H1 (cell line): ENCODE measurements at regions not wholly inside any gene's neighbourhood (a gene's known extent, or its start where the extent isn't known, plus 50 kb on each side); places are given as distances from the start of the nearest gene placed in this dataset.

Source experiments
- CTCF ChIA-PET: fragments of 300-600 bp; sonication (Branson Sonifier 250); formaldehyde crosslinking; loops from one replicate; lab custom pipeline; 2021; ENCODE audit not compliant: partially characterized antibody; lab: Charles Lee
- POLR2A ChIA-PET: fragments of 300-600 bp; sonication (Branson Sonifier 250); formaldehyde crosslinking; loops from one replicate; lab custom pipeline; 2021; ENCODE audit warnings: inconsistent platforms; ENCODE audit not compliant: partially characterized antibody; lab: Charles Lee
- DNase-seq, 2 experiments: peaks; one replicate each; pipeline versions ENCODE4 v3.0.0 to v3.0.0-alpha.2; 2010 to 2022; ENCODE audit warnings: low spot score in 2 of 2, low read depth in 1 of 2, mixed read lengths in 1 of 2
- FAIRE-seq: peaks from 2 replicates; lab custom pipeline; 2011; peaks lifted over from hg19 to GRCh38; lab: Jason Lieb, UNC
- H2AFZ ChIP-seq: 2 replicates; pipeline ENCODE4 v1.8.1; 2012; ENCODE audit warnings: low read length, inconsistent platforms
- H2AK5ac ChIP-seq: 2 replicates; pipeline ENCODE4 v1.6.1; 2013; ENCODE audit warnings: low read depth, low read length
- H2BK120ac ChIP-seq: replicated peaks from 2 replicates; pipeline ENCODE3; 2013; ENCODE audit warnings: low read depth, low read length, inconsistent platforms
- H2BK12ac ChIP-seq: 2 replicates; pipeline ENCODE4 v1.6.1; 2013; ENCODE audit warnings: low read depth, low read length
- H2BK15ac ChIP-seq: 2 replicates; pipeline ENCODE4 v1.6.1; 2013; ENCODE audit warnings: low read length
- H2BK20ac ChIP-seq: 2 replicates; pipeline ENCODE4 v1.6.1; 2013; ENCODE audit warnings: low read length
- H2BK5ac ChIP-seq: 2 replicates; pipeline ENCODE4 v1.6.1; 2013; ENCODE audit warnings: low read depth, low read length
- H3K14ac ChIP-seq: 2 replicates; pipeline ENCODE4 v1.6.1; 2013; ENCODE audit warnings: inconsistent platforms; ENCODE audit not compliant: insufficient read length
- H3K18ac ChIP-seq: 2 replicates; pipeline ENCODE4 v1.6.1; 2013; ENCODE audit warnings: low read length; ENCODE audit errors: extremely low read depth
- H3K23ac ChIP-seq: 2 replicates; pipeline ENCODE4 v1.6.1; 2013; ENCODE audit warnings: inconsistent platforms; ENCODE audit not compliant: insufficient read length
- H3K23me2 ChIP-seq: 2 replicates; pipeline ENCODE4 v1.6.1; 2013; ENCODE audit warnings: low read depth, low read length
- H3K27ac ChIP-seq: 2 replicates; pipeline ENCODE4 v1.6.1; 2011; ENCODE audit warnings: low read depth, low read length, inconsistent platforms
- H3K27me3 ChIP-seq, 4 experiments: replicated peaks in 1 of 4; 1 replicate in 1 of 4; 2 replicates in 3 of 4; pipeline versions ENCODE4 v1.6.1 to v1.8.1; 2011 to 2013; ENCODE audit warnings: low read length in 3 of 4, mild to moderate bottlenecking in 3 of 4, inconsistent platforms in 2 of 4, mixed read lengths in 2 of 4, moderate library complexity in 1 of 4; ENCODE audit not compliant: control insufficient read depth in 3 of 4, insufficient read depth in 3 of 4; ENCODE audit errors: extremely low read depth in 1 of 4
- H3K36me3 ChIP-seq, 4 experiments: 2 replicates each; pipeline versions ENCODE4 v1.6.1 to v1.8.1; 2011 to 2013; ENCODE audit warnings: mild to moderate bottlenecking in 4 of 4, low read length in 3 of 4, moderate library complexity in 2 of 4, control low read depth in 1 of 4, inconsistent platforms in 1 of 4; ENCODE audit not compliant: insufficient read depth in 4 of 4, control insufficient read depth in 2 of 4
- H3K4ac ChIP-seq: replicated peaks from 2 replicates; pipeline ENCODE3; 2013; ENCODE audit warnings: low read length, low read depth, mixed read lengths, inconsistent platforms; ENCODE audit not compliant: insufficient read length
- H3K4me1 ChIP-seq, 4 experiments: replicated peaks in 1 of 4; 1 replicate in 1 of 4; 2 replicates in 3 of 4; pipeline versions ENCODE4 v1.6.1 to v1.8.1; 2011 to 2013; ENCODE audit warnings: low read length in 3 of 4, inconsistent platforms in 2 of 4, mixed read lengths in 1 of 4; ENCODE audit not compliant: insufficient read depth in 4 of 4, control insufficient read depth in 3 of 4
- H3K4me2 ChIP-seq, 2 experiments: 2 replicates each; pipeline versions ENCODE4 v1.6.1 to v1.8.1; 2011 to 2013; ENCODE audit warnings: low read depth in 2 of 2, low read length in 2 of 2, control low read depth in 1 of 2, inconsistent platforms in 1 of 2, mild to moderate bottlenecking in 1 of 2; ENCODE audit not compliant: insufficient read depth in 1 of 2
- H3K4me3 ChIP-seq, 4 experiments: fragments of 200-600, 300-600 bp in 1 of 4; sonication (generic), shearing (Covaris generic), sonication (Bioruptor Twin) in 1 of 4; 2 replicates each; pipeline versions ENCODE4 v1.5.1 to v1.8.1; 2011 to 2016; ENCODE audit warnings: low read length in 4 of 4, low read depth in 3 of 4, control low read depth in 2 of 4, inconsistent platforms in 2 of 4, mild to moderate bottlenecking in 2 of 4, mixed read lengths in 1 of 4, moderate library complexity in 1 of 4; ENCODE audit not compliant: insufficient read depth in 2 of 4; ENCODE audit errors: extremely low read depth in 1 of 4
- H3K56ac ChIP-seq: replicated peaks from 2 replicates; pipeline ENCODE3; 2013; ENCODE audit warnings: low read depth, mild to moderate bottlenecking, mixed read lengths, low read length, inconsistent platforms; ENCODE audit not compliant: insufficient read length
- H3K79me1 ChIP-seq: 2 replicates; pipeline ENCODE4 v1.6.1; 2013; ENCODE audit warnings: low read depth, low read length, control low read depth
- H3K79me2 ChIP-seq, 2 experiments: 2 replicates each; pipeline versions ENCODE4 v1.6.1 to v1.8.1; 2012 to 2013; ENCODE audit warnings: low read length in 2 of 2, mild to moderate bottlenecking in 2 of 2, inconsistent platforms in 1 of 2; ENCODE audit not compliant: insufficient read depth in 2 of 2, control insufficient read depth in 1 of 2
- H3K9ac ChIP-seq, 4 experiments: replicated peaks in 1 of 4; 1 replicate in 1 of 4; 2 replicates in 3 of 4; pipeline versions ENCODE4 v1.6.1 to v1.8.1; 2011 to 2013; ENCODE audit warnings: low read depth in 3 of 4, low read length in 3 of 4, control low read depth in 2 of 4, mild to moderate bottlenecking in 2 of 4, moderate library complexity in 2 of 4, inconsistent platforms in 1 of 4; ENCODE audit errors: extremely low read depth in 1 of 4
- H3K9me3 ChIP-seq, 2 experiments: 2 replicates each; pipeline versions ENCODE4 v1.6.1 to v1.8.1; 2012 to 2013; ENCODE audit warnings: mild to moderate bottlenecking in 2 of 2, moderate library complexity in 2 of 2, control low read depth in 1 of 2, inconsistent platforms in 1 of 2, low read depth in 1 of 2, low read length in 1 of 2, mixed read lengths in 1 of 2; ENCODE audit not compliant: insufficient read depth in 2 of 2
- H4K20me1 ChIP-seq, 2 experiments: replicated peaks in 1 of 2; 2 replicates each; pipeline versions ENCODE3 to v1.8.1; 2011 to 2013; ENCODE audit warnings: inconsistent platforms in 2 of 2, low read length in 2 of 2, mild to moderate bottlenecking in 1 of 2; ENCODE audit not compliant: insufficient read depth in 2 of 2, control insufficient read depth in 1 of 2
- H4K5ac ChIP-seq: 2 replicates; pipeline ENCODE4 v1.6.1; 2013; ENCODE audit warnings: low read length, low read depth, mixed read lengths, inconsistent platforms; ENCODE audit not compliant: insufficient read length
- H4K8ac ChIP-seq: 2 replicates; pipeline ENCODE4 v1.8.0; 2013; ENCODE audit warnings: mild to moderate bottlenecking, moderate library complexity, low read length, inconsistent platforms; ENCODE audit not compliant: insufficient read depth; ENCODE audit errors: extremely low read depth
- H4K91ac ChIP-seq: replicated peaks from 2 replicates; pipeline ENCODE3; 2013; ENCODE audit warnings: low read length, mixed read lengths, inconsistent platforms; ENCODE audit not compliant: insufficient read length
- CEBPB ChIP-seq: IDR thresholded peaks from 2 replicates; pipeline ENCODE4 v1.6.1; 2012; ENCODE audit warnings: low read depth, low read length
- EGR1 ChIP-seq: IDR thresholded peaks from 2 replicates; pipeline ENCODE4 v1.6.1; 2011; ENCODE audit warnings: low read depth, low read length, borderline replicate concordance
- KDM1A ChIP-seq: fragments of 200-600, 300-600 bp; sonication (generic); IDR thresholded peaks from 2 replicates; pipeline ENCODE4 v1.7.1; 2016; ENCODE audit warnings: mild to moderate bottlenecking, low read length, borderline replicate concordance
- NRF1 ChIP-seq: IDR thresholded peaks from 2 replicates; pipeline ENCODE4 v1.6.1; 2011; ENCODE audit warnings: mild to moderate bottlenecking, low read depth, low read length, improper control_type of control experiment
- SP2 ChIP-seq: IDR thresholded peaks from 2 replicates; pipeline ENCODE4 v1.6.1; 2012; ENCODE audit warnings: mild to moderate bottlenecking, low read length, inconsistent platforms
- TBP ChIP-seq: IDR thresholded peaks from 2 replicates; pipeline ENCODE4 v1.6.1; 2011; ENCODE audit warnings: low read depth, low read length, improper control_type of control experiment
- WGBS, 2 experiments: shearing (Covaris generic) in 1 of 2; methylation state at CpG; one replicate each; pipeline versions ENCODE4 v1.1.6 to v1.1.7; 2013 to 2015; ENCODE audit warnings: low lambda C conversion rate in 2 of 2, mixed read lengths in 2 of 2, inconsistent platforms in 1 of 2, low coverage in 1 of 2, missing lambda C conversion rate in 1 of 2; ENCODE audit not compliant: insufficient replicate concordance in 2 of 2, insufficient coverage in 1 of 2, insufficient read length in 1 of 2; ENCODE audit errors: extremely low coverage in 1 of 2, missing lambda C conversion rate in 1 of 2; 5-methylcytosine and 5-hydroxymethylcytosine counted together
- TF ChIP-seq, protein P1 (sequence below): IDR thresholded peaks from 2 replicates; pipeline ENCODE4 v1.6.1; 2011; ENCODE audit warnings: low read length, improper control_type of control experiment

DNA sequence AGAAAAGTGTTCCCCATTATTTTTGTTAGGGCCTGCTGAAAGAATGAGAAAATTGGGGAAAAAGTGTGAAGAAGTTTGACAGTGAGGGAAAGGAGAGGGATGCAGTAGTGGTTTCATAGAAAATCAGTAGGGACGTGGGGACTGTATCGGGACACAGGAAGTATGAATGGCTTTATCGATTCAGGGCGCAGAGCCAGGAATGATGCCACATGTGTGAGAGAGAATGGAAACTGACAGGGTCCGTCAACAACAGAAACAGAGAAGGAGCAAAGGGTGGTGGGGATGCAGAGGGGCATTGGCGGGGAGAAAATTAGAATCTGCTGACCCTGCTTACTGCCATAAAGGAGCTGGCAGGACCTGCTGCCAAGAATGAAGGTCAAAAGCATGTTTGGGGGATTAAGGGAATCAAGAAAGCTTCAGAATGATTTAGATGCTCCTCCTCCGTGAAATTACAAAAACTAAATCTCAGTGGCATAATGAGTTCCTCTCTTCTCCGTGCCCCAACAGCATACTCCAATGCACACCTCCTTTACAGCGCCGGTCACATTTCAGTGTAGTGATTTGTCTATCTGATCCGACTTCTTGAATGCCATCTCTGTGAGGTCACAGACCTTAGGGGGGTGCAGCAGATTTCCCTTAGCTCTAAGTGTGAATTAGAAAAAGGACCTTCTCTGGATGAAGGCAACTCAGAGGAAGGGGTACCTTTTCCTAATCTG lies 92.6 kb downstream of the EMP1 start:
- no peaks in the 10 kb centered on the region; the same call in 1 of the 2 replicates for H3K23me2 ChIP-seq

More for the DNA sequence above, 92.6 kb downstream of the EMP1 start:
- H3K4ac ChIP-seq: no peak overlapping the region
- no peak overlapping the region for H4K5ac ChIP-seq
- no peak overlapping the region for H2BK120ac ChIP-seq
- no peak for TF ChIP-seq NRF1
- TF ChIP-seq, protein P1, sequence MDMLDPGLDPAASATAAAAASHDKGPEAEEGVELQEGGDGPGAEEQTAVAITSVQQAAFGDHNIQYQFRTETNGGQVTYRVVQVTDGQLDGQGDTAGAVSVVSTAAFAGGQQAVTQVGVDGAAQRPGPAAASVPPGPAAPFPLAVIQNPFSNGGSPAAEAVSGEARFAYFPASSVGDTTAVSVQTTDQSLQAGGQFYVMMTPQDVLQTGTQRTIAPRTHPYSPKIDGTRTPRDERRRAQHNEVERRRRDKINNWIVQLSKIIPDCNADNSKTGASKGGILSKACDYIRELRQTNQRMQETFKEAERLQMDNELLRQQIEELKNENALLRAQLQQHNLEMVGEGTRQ: no peak
- TF ChIP-seq SP2: no peak
- no peak for TF ChIP-seq KDM1A
- TF ChIP-seq EGR1: no peak
- TF ChIP-seq CEBPB: no peak
- TF ChIP-seq TBP: no peak
- FAIRE-seq (no peak), DNase-seq (no peak)
- H3K27ac ChIP-seq: no peak overlapping the region
- H3K36me3 ChIP-seq: no peaks in the 10 kb centered on the region
- no peak overlapping the region for H3K14ac ChIP-seq
- H2AK5ac ChIP-seq: no peak overlapping the region
- H3K79me2 ChIP-seq: no peaks in the 10 kb centered on the region
- H3K9ac ChIP-seq: no peak overlapping the region
- no peaks in the 10 kb centered on the region for H3K27me3 ChIP-seq
- H3K4me1 ChIP-seq: no peaks in the 10 kb centered on the region
- no peak overlapping the region for H3K4me2 ChIP-seq
- no peak overlapping the region for H4K8ac ChIP-seq
- H2BK12ac ChIP-seq: no peak overlapping the region
- no peaks in the 10 kb centered on the region for H3K9me3 ChIP-seq
- no peak overlapping the region for H2BK15ac ChIP-seq
- H4K91ac ChIP-seq: no peak overlapping the region
- H3K23ac ChIP-seq: no peak overlapping the region
- ChIA-PET CTCF (interaction anchor here (1.9 kb wide), 1 partner anchor 11 kb away, joined by 9 read pairs; no protein-coding TSS in a partner anchor), POLR2A (interaction anchor here (0.7 kb wide), 1 partner anchor 21 kb away, joined by 3 read pairs; no protein-coding TSS in a partner anchor)
- H2BK5ac ChIP-seq: no peak overlapping the region
- no peak overlapping the region for H3K4me3 ChIP-seq
- H3K18ac ChIP-seq: no peak overlapping the region
- H4K20me1 ChIP-seq: peaks cover 0 to 1% of the 10 kb centered on the region in 2 experiments
- 78% methylated on average over 11 of the region's 11 CpGs; no CpG with 5 or more reads in 1 of the 2 experiments for WGBS, 2 experiments
- H2AFZ ChIP-seq: no peak overlapping the region
- no peak overlapping the region for H2BK20ac ChIP-seq
- no peak overlapping the region for H3K56ac ChIP-seq
- no peaks in the 10 kb centered on the region for H3K79me1 ChIP-seq
